ENCODE measurements at regions not wholly inside any gene's neighbourhood (a gene's known extent, or its start where the extent isn't known, plus 50 kb on each side); places are given as distances from the start of the nearest gene placed in this dataset.
"Not testable (repeated sequence)": the region's sequence is repeated elsewhere in the genome, so short reads cannot be mapped to it uniquely, and the experiment has no call there.

DNA sequence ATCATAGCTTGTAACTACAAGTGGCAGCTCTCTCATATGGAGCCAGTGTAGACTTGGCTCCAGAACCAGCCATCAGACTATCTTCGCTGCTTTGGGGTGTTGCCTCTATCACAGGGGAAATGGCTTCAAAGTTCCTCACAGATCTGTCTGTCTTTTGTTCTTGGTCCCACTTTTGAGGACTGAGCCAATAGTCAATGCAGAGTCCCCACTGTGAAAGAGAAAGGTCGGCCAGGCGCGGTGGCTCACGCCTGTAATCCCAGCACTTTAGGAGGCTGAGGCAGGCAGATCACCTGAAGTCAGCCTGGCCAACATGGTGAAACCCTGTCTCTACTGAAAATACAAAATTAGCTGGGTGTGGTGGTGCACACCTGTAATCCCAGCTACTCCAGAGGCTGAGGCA lies 86.9 kb upstream of the FZD7 start:
- not testable (repeated sequence) for DNase-seq

DNA sequence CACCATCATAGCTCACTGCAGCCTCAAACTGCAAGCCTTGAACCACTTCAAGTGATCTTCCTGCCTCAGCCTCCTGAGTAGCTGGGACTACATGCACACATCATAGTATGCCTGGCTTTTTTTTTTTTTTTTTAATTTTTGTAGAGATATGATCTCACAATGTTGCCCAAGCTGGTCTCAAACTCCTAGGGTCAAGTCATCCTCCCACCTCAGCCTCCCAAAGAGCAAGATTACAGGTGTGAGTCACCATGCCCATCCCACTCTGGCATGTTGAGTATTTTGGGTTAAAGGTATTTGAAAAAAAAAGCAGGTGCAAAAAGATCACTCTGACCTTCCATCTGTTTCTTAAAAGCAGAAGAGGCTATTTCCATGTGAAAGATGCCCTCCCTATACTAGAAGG lies 86.4 kb upstream of the FZD7 start:
- no peak for DNase-seq

DNA sequence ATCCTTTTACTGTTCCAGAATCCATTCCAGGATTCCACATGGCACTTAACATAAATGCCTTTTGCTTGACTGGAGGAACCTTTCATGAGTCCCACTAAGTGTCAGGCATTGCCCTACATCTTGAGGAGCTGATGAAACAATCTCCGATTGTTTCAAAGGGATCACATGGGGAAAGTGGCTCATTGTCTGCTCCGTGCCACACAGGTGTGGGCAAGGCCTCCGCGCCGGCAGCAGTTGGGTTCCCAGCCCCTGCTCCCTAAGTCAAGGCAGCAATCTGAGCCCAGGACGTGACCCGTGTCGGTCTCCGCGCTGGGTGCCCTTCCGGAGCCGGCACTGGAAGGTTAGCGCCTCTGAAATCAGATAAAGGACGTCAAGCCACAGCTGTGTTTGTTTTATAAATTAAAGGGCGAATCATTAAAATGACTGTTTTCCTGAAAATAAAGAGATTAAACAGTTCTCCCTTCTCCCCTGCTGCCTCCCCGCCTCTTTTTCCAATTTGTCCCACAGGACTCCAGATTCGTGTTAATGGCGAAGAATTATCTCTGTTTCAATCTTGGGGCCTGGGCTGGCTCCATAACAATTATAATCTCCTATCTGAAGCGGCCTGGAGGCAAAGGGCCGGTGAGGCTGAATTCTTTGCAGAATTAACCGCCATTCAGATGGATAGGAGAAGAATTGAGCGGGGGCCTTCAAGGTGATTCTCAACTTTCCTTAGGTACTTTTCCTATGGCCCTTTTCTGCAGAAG lies 84.3 kb upstream of the FZD7 start:
- DNase-seq: no peak

DNA sequence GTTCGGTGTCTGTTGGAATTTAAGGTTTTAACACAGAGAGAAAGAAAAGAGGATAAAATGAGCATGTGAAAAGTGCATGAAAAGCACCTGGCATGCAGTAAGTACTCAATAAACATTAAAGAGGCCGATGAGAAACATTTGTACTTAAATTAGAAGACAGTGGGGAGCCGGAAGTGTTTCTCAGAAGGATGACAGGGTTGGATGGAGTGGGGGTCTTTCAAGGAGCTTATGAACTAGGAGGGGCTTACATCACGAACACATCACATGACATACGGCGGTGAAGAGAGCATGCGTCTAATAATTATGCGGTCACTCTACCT lies 83.8 kb upstream of the FZD7 start:
- no peak for DNase-seq

DNA sequence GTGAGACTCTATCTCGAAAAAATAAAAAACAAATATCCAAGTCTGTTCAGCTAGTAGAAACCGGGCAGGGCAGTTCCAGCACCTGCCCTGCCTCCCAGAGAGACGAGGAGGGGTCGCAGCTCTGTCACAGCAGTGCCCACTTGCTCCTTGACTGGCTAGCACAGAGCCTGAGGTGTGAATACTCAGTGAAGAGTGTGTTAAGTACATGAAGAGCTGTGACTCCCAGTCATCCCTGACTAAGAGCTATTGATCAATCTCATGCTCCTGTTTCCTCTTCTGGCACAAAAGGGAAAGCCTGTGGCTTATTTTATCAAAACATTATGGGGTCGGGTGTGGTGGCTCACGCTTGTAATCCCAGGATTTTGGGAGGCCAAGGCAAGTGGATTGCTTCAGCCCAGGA lies 83.0 kb upstream of the FZD7 start:
- no peak for DNase-seq

DNA sequence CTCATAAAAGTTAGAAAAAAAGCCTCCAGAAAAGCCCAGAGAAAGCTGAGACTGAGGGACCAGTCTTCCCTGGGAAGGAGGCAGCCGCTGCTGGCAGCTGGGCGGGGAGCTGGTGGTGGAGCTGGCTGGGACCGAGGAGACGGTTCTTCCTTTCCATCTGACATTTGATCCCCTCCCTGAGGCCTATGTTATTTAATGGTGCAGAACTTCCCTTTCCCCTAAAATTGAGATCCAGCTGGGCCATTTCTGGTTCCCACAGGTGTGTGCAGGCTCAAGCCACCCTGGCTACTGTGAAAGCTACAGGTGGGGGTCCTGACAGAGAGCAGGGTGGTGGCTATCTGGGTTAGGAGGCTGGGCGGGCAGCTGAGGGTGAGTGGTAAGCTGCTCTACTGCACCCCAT lies 81.5 kb upstream of the FZD7 start:
- DNase-seq: no peak

DNA sequence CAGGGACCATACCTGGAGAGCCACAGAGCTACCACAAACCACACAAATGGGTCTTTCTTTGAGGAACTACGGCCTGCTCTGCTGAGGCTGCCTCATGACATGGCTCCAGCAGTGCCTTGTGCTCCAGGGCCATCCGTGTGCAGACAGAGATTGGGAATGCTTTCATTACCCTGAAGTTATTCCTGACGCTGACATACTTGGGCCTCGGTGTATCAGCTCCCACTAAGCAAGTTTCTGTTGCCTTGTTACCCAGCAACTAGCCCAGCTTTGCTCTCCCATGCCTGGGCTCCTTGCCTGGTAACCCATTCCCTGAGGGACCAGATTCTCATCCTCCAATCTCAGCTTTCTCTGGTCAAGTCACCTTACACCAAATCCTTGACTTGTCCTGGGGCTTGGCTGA lies 80.3 kb upstream of the FZD7 start:
- DNase-seq: no peak

DNA sequence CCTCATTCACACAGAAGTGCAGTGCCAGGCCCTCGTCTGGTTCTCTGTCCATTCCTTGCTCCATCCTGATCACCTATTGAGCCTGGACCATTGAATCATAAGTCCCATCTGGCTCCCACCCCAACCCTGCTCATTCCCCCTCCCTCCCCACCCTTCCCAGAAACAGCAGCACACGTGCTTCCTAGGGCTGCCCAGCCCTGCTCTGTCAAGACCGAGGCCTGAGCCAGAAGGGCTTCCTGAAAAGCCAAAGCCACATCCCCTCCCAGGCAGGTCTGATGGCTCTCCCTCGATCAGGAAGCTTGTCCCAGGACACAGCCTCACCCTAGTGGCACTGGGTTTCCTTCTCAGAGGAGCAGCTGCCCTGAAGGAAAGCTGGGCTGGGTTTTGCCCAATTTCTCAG lies 79.8 kb upstream of the FZD7 start:
- no peak for DNase-seq

DNA sequence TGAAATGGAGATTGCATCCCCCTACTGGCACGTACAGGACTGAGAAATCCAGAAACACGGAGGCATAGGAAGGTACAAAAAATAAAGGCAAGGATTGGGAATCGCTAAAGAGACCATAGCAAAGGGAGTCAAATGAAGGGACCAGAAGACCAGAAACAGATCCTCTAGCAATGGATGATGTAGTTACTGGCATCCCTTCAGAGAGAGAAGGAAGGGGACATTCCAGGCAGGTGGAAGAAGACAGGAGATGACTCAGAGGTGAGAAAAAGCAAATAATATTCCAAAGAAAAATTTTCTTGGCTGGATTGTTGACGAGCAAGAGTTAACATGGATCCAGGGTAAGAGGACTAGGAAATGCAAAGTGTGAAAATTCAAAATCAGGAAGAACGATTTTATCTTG lies 78.4 kb upstream of the FZD7 start:
- no peak for DNase-seq

DNA sequence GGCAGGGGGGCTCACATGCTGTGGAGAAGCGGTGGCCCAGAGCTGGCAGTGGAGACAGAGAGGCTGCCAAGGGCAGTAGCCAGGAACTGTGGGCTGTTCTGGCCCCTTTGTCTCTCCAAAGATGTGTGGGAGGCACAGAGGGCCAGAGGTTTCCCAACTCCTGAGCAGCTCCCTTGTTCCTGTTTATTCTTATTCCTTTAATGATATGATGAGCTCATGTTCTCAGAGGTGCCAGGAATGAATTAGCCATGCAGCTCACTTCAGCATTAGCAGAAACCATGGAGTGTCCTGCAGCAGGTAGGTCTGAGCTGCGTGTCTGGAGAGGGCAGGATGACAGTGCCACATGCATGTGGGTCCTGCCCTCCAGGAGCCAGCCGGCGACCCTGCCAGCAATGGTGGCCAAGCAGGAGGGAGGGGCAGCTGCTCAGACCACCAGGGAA lies 77.9 kb upstream of the FZD7 start:
- DNase-seq: no peak

DNA sequence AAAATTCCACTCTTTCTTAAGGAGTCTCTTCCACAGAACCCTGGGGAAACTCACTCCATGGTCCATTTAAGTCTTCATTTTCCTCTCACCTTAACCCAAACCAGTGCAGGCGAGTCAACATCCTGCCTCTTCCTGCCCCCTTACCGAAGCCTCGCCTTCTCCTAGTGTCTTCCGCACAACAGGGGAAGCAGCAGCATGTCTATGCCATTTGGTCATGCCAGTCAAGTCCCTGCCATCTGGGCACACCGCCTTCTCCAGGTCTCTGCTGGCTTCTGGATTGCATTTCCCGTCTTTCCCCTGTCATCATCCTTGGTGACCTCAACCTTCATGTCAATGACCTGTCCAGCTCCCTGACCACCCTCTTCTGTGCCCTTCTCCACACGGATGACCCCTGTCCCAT lies 77.3 kb upstream of the FZD7 start:
- no peak for DNase-seq

DNA sequence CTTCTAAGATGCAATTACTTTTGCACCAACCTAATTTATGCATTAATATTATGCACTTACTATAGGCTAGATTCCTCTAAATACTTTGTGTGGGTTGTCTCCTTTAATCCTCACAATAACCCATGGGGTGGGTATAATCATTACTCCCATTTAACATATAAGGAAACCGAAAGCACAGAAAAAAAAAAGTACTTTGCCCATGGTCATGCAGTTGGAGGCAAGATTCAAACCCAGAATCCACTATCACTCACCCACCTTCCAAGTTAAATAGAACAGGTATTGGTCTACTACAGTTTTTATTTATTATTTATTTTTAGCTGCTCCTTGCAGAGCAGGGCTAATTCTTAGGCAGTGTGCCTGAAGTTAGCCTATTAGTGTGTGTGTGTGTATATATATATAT lies 76.6 kb upstream of the FZD7 start:
- no peak for DNase-seq

DNA sequence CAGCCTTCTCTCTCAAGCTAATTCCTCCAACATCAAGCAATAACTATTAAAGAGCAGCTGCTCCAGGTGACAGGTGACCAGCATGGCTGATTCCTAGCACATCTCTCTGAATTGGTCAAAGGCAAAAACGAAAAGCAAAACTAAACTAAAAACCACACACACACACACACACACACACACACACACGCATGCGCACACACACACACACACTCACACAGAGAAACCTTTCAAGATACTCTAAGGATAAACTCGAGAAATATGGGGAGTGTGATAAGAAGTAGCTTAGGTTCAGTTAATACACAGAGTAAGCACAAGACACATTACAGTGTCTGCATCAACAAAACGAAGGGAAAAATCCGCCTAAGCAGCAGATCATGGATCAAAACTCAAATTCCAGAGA lies 74.5 kb upstream of the FZD7 start:
- no peak for DNase-seq

DNA sequence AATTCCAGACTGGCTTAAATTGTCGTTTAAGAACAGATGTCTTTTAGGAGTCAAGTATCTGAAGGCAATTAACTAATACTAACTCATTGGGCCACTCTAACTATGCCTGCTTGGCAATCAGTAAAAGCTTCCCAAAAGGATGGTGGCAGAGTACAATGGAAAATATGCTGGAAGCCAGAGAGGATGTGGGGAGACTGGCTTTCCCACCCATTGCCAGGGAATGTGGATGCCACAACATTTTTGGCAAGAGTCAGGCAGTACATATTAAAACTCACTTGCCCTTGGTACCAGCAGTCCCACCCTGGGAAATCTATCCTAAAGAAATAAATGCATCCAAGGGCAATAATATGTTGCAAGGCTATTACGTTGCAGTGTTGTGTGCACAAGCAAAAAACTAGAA lies 74.0 kb upstream of the FZD7 start:
- no peak for DNase-seq

DNA sequence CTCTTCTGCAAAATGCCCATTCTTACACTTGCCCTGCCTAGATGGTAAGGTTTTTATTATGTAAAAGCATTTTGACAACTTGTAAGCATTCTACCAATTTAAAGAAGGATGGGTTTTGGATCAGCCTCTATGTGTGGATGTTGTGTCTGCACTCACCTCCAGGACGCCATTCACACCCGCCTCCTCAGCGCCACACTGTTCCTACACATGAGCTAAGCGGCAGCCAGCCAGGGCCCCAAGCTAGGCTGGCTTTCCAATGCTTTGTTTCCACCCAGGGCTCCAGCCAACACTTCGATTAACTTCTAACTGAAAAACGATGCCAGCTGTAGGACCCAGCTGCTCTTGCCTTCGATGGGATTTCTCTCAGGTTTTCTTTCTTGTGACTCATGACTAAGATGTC lies 73.3 kb upstream of the FZD7 start:
- no peak for DNase-seq

DNA sequence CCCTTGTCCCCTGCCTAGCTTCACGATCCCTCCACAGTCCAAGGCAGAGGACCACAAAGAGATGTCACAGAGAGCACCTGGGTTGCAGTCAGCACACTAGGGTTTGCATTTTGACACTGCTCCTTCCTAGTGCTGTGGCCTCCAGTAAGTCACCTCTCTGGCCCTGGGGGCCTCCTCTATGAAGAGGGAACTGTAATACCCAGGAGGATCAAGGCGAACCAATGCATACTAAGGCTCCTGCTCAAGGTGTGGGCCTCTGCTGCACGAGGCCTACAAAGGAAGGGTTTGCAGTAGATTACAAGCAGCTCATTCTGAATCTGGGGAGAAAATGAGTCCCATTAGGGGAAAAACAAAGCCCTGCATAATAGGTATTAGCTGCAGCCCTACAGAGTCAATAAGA lies 72.3 kb upstream of the FZD7 start:
- DNase-seq: no peak

DNA sequence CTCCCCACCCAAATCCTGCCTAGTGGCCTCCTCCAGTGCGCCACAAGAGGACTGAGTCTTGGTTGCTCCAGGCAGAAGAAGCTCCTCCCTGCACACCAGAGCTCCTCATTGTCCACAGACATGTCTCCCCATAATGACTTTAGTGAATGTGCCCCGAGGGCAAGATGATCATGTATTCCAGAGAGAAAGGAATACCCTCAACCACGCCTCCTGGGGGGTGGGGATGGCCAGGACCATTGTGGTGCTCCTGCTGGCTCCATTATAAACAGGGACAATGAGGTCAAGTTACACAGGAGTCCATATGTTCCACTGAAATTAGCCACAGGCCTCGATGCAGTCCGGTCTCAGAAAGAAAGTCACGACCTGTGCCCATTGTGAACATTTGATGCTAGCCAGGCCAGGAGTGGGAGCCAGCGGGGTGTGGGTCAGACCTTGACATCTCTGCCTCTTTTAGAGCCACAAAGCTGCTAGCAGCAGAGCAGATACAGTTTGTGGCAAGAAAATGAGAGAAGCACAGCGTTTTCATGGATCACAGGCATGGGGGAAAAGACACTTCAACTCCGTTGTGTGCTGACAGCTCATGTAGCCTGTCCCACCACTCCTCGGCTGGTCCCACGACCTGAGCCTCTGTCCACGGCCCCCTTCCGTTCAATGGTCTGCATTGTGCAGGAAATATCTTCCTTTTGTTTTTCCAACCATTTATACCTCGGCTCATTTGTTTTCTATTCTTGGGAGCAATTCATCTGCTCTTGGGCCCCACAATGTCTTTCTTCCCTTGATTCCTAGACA lies 70.7 kb upstream of the FZD7 start:
- no peak for DNase-seq

DNA sequence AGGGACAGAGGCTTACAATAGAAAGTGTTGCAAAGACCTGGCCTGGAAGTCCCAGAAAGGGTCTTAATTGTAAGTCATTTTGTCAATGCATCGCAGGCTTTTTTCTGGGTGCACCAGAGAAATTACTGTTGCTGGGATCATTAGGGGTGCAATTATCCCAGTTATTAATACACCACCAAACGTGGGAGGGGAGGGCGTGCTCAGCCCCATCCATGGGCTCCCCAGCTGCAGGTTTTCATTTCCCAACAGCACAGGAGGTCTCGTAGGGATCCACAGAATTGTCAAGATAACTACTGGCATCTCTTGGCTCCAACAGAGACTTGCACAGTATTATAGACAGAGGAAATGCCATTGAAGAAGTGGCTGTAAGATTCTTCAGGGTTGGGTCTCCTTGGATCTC lies 69.6 kb upstream of the FZD7 start:
- no peak for DNase-seq

DNA sequence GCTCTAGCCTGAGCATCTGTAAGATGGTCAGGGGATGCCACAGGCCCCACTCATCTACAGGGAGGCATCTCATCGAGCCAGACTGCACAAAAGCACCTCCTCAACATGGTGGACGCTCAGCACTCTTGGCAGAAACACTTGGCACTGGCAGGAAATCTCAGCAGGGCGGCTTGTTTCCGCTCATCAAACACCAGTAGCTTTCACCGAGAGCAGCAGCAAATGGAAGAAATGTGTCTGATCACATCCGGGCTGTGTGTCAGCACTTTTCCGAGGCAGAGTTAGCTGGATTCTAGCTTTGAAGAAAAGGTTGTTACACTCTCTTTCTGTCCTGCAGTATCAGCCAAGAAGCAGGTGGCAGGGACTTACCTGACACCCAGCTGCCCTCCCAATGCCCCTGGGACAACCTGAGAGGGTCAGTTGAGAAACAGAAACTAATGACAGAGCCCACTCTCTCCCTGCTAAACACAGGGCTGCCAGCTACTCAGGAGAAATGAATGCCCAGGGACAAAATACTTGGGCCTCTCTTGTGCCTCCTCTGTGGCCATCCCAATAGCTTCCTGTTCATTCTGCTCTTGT lies 68.9 kb upstream of the FZD7 start:
- peak; percentile 32 for DNase-seq

DNA sequence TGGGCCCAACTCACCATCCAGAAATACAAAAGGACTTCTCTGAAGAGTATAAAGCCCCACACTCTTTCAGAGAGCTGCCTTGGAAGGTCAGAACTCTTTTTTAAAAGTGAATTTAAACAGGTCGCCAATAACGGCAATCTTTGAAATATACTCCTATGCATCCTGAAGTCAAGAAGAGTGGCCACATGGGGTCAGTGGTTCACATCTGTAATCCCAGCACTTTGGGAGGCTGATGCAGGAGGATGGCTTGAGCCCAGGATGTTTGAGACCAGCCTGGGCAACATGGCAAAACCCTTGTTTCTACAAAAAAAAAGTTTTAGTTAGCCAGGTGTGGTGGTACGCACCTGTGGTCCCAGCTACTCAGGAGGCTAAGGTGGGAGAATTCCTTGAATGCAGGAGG lies 68.1 kb upstream of the FZD7 start:
- DNase-seq: no peak

DNA sequence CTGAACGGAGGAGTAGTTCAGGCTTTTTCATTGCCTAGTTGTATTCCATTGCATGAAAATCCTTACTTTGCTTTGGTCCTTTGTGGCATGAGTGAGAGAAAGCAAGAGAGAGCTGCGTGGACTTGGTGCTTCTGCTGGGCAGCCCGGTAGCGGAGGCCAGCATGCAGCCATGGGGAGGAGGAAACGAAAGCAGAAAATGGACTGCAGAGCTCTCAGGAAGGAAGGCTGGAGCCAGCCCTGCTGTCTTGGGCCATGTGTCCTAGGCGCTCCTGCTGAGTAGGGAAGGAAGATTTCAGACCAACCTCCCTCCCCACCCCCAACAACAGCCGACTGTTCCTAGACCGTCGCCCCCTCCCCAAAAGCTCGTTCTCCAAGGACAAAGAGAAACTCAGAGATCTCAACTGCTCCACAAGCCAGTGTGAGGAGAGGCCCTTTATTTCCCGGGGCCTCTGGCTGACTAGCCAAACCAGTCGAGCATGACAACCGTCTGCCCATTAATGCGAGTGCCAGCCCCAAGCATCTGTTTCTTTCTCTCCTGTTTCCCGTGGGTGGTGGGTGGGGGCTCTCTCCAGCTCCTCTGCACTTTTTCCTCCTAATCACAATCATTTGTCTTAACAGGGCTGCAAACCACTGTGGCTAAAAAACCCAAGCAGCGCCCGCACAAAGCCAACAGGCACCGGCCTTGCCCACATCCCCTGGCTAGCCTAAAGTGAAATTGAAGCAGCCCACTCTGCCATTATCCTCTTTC lies 66.8 kb upstream of the FZD7 start:
- no peak for DNase-seq

DNA sequence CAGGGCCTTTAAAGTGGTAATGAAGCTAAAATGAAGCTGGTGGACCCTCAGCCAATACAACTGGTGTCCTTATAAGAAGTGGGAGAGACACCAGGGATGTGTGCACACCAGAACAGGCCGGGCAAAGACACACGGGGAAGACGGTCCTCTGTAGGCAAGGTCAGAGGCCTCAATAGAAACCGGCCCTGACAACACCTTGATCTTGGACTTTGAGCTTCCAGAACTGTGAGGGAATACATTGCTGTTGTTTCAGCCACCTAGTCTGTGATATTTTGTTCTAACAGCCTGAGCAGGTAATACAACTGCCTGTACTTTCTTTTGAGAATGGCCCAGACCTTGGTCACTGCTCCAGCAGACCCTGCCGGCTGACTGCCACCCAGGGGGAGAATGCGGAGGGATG lies 65.6 kb upstream of the FZD7 start:
- DNase-seq: no peak

DNA sequence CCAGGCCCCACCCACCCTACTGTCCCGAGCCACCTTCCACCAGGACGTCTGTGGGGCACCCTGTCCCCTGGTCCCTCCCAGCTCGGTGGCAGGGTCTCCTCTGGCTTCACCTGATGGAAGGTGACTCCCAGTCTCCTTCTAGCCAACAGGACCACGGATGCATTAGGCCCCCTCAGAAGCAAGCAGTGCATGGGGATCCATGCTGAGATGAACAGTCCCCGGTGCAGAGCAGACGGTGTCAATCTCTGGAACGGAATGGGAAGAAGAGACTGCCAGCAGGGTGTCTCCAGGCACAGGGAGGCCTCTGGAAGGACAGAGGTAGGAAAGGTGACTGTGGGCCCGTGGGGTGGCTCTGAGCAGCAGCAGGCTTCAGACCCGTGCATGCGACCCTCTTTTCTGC lies 65.2 kb upstream of the FZD7 start:
- no peak for DNase-seq

Measured in CD4-positive, alpha-beta T cell treated with Interleukin-10 for 1 hour (primary cell).